SK-N-SH treated with all-trans-retinoic acid at 6 μM for 48 hours (cell line): ENCODE measurements at regions not wholly inside any gene's neighbourhood (a gene's known extent, or its start where the extent isn't known, plus 50 kb on each side); places are given as distances from the start of the nearest gene placed in this dataset.

Experiments used
- ARNTL ChIP-seq: fragments of 450-650 bp; formaldehyde crosslinking; IDR thresholded peaks from 2 replicates; pipeline ENCODE4 v1.5.0; 2020; ENCODE audit warnings: low read depth, mild to moderate bottlenecking, moderate library complexity, borderline replicate concordance
- BACH2 ChIP-seq: fragments of 250-450 bp; sonication (Bioruptor Pico); IDR thresholded peaks from 2 replicates; pipeline ENCODE4 v1.9.0; 2021; ENCODE audit warnings: mild to moderate bottlenecking, borderline replicate concordance
- CSDC2 ChIP-seq: fragments of 250-450 bp; sonication (Bioruptor Pico); IDR thresholded peaks from 2 replicates; pipeline ENCODE4 v1.5.0; 2020; ENCODE audit warnings: mild to moderate bottlenecking, moderate library complexity
- OSR1 ChIP-seq: fragments of 250-450 bp; sonication (Bioruptor Pico); IDR thresholded peaks from 2 replicates; pipeline ENCODE4 v1.8.0; 2022; ENCODE audit warnings: moderate library complexity, mild to moderate bottlenecking, inconsistent platforms
- RARB ChIP-seq: fragments of 250-450 bp; sonication (Bioruptor Pico); IDR thresholded peaks from 2 replicates; pipeline ENCODE4 v1.8.0; 2021; ENCODE audit warnings: mild to moderate bottlenecking, moderate library complexity
- TOX ChIP-seq: fragments of 250-450 bp; sonication (Bioruptor Pico); IDR thresholded peaks from 2 replicates; pipeline ENCODE4 v1.8.0; 2021; ENCODE audit warnings: mild to moderate bottlenecking, moderate library complexity, borderline replicate concordance

GRCh38 chr10:83871187-83872081, 267.9 kb upstream of the GHITM start:
- TF ChIP-seq OSR1 (no peak), BACH2 (CRISPR knock-in tag) (no peak), CSDC2 (CRISPR knock-in tag) (no peak), RARB (CRISPR knock-in tag) (no peak), TOX (CRISPR knock-in tag) (no peak), ARNTL (CRISPR knock-in tag) (no peak)
